GM19372 (cell line): ENCODE measurements at regions not wholly inside any gene's neighbourhood (a gene's known extent, or its start where the extent isn't known, plus 50 kb on each side); places are given as distances from the start of the nearest gene placed in this dataset.

ENCODE experiments used
- ATAC-seq: cut with Tn5 transposase; IDR thresholded peaks from one replicate; pipeline ENCODE4 v1.9.1; 2021; ENCODE audit warnings: mild to moderate bottlenecking, low read depth, moderate library complexity; ENCODE audit not compliant: unreplicated experiment

DNA sequence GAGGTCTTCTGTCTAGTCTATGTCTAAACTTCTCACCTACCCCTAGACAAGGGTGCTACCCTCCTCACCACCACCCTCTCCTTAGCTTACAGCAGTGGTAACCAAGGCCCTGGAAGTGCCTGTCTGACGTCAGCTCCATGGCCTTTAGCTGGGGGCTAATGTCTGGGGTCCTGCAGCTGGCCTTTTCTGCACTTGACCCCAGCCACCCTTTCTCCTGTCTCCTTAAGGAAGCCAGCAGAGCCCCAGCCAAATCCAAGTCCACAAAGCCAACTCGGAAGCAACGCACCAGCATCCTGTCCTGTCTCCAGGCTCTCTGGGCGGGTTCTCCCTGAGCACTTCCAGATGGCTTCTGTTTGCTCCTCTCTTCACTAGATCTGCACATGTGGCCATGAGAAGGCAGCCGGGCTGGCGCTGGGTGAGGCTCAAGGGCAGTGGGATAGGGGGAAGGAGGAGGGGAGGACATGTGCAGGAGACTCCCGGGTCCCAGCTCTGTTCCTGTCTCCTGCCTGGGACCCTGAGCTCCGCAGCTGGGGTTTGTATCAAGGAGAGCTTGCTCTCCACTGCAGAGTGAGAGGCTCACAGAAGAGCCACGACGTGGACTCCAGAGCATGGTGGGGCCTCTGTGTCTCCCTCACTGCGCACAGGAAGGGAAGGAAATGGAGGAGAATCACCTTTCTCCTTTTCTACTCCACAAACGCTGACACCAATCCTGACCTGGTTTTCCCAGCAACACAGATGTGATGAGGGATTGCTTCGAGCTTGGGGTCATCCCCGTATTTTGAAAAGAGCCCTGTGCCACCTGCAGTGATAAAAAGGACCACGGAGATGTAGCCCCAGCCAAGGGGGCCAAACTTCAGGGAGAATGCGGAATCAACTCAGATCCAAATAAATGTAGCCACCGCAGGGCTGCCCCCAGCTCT lies 204.2 kb downstream of the USP12 start:
- no peak for ATAC-seq

DNA sequence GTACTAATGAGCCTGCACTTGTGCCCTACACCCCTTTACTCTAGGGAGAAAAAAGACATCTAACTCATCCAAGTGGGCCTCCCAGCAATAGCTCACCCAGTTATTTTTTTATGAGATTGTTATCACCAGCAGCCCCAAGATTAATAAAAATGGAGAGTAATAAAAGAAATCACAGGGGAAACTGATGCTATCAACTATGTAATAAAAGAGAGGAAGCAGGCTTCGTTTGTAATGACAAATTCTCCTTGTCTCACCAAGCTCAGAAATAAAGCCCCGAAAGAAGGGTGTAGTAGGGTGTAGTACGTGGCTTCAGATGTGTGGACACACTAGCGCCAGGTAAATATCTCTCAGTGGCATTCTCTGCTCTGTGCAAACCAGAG lies 204.9 kb downstream of the USP12 start:
- ATAC-seq: no peak

DNA sequence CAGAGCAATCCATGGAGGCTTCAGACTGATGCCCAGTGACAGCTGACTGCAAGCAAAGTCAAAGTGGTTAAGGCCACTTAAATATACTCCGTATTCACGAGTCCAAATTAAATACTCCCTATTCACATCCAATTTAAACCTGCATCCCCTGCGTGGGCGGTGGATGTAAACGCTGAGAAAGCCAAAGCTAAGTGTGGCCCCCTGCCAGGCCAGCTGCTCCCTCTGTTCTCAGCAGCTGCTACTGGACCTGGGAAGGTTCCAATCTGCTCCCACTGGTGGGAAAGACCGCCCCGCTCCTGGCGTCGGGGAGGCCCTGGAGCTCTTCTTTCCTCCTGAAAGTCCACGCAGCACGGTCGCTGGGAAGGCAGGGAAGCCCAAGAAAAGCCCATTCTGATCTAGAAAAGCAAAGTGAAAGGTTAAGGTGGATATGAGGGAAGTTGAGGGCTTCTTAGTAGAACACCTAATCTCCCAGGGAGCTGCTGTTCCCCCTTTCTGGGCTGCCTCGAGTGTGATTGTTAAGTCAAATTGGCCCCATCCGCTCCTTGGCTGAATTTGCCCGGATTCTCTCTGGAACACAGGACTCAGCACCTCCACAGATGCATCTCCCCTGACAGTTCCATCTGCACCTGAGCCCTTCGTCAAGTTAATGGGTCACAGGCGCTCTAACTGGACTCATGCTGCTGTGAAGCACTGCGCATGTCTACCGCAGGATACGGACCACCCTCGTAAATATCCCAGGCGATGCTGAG lies 205.5 kb downstream of the USP12 start:
- ATAC-seq: no peak

- ATAC-seq: no peak
Observed at GRCh38 chr13:26964278-26965250, 204.0 kb upstream of the GPR12 start.

GRCh38 chr13:26962671-26963070 lies 202.1 kb upstream of the GPR12 start:
- no peak for ATAC-seq

DNA sequence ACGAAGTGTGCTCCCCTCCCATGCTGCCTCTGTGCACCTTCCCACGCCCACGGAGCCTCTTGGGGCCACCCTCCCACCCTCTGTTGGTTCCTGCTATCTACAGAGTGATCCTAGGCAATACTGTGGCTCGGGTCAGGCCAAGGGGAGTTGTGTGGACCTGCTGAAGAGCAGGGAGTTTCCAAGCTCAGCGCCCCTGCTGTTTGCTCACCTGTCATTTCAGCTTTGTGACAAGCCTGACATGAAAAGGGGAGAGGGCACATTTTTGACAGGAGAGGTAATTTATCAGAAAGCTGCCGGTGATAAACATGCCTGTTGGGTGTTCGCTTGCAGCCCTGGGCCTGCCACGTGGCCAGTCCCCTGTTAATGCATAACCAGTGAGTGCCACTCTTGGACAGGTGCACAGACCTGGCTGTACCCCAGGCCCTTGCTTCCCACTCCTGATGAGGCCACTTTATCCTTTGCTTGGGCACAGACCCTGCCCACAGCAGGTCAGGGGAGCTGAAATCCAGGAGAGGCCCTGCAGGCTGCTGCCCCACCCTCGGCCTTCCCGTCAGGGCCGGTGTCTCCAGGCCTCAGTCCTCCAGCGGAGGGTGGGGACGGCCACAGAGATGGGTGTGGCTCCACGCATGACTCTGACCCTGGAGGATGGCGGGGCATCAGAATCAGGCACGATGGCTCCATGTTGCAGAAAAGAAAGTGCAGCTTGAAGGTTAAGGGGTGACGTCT lies 201.5 kb upstream of the GPR12 start:
- no peak for ATAC-seq

GRCh38 chr13:26957182-26957581 lies 196.6 kb upstream of the GPR12 start:
- no peak for ATAC-seq

DNA sequence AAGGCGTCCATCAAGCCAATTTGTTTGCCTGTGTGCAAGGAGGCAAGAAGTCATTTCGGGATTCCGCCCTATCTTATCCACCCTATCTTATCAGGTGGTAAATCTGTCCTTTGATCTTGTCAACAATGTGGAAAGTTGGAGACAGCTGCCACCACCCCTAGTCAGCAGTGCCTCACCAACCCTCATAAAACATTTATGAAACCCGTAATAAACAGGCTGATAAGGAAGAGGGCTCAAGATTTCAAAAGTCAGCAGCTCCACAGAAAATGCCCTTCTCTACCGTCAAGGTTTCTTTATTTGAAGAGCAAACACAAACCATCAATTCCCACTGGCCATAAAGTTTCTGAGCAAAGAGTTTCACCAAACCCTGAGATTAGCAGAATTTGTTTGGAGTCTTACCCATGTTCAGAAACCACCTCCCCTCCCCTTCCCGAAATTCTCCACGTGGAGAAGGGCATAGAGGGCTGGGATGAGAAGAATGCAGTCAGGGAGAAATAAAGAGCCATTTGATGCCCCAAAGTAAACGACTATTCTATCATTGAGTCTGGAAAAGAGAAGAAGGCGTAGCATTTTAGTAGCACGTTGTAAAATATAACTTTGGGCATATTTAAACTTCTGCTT lies 196.0 kb upstream of the GPR12 start:
- no peak for ATAC-seq

- no peak for ATAC-seq
Observed at GRCh38 chr13:26954976-26955375, 194.4 kb upstream of the GPR12 start.

- ATAC-seq: no peak
Observed at GRCh38 chr13:26953291-26953690, 192.7 kb upstream of the GPR12 start.

DNA sequence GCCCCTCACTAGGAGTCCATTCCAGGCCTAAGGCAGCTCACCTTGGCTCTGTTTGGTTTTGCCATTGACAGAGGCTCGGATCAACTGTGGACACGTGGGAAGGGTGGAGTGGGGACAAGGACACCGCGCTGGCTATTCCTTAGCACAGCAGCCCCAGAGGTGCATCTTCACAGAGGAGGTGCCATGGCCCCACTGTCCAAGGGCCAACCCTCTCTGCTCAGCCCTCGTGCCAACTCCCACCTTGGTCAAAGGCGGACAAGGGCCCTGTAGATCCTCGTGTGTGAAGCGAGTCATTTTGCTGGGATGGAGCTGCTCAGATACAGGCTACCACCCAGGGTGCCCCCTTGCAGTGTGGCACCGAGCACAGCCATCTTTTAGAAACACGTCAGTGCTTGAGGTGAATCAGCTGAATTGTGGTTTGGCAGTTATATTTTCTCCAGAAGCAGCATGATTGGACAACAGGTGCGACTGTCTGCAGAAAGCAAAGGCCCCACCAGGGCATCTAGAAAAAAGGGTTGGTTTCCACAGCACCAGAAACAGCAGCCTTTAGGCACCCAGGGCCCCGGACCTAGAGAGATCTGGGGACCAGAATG lies 192.1 kb upstream of the GPR12 start:
- ATAC-seq: no peak

GRCh38 chr13:26951581-26952177 lies 191.1 kb upstream of the GPR12 start:
- ATAC-seq: no peak

DNA sequence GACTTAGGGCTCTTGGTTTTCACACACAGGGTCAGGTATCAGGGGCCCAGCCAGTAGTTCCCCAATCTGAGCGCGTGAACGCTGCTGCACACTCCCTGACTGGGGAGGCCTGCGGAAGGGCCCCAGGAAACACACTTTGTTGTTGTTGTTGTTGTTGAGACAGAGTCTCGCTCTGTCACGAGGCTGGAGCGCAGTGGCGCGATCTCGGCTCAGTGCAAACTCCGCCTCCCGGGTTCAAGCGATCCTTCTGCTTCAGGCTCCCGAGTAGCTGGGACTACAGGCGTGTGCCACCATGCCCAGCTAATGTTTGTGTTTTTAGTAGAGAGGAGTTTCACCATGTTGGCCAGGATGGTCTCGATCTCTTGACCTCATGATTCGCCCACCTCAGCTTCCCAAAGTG lies 190.4 kb upstream of the GPR12 start:
- no peak for ATAC-seq

DNA sequence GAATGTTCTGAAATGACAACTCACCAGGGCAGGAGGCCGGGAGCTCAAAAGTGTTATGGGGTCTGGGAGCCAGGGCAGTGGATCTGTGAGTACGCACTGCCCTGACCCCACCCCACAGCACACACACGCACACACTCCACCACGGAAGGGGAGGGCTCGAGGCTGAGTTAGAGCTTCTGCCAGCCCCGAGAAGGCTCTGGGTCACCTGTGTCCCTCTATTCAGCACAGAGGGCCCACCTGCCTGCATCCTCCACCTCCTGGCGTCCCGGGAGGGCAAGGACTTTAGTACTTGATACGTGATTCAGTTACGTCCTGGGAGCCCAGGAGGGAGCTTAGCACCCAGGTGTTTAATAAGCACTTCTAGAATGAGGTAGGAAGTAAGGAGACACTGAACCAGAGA lies 190.0 kb upstream of the GPR12 start:
- no peak for ATAC-seq

DNA sequence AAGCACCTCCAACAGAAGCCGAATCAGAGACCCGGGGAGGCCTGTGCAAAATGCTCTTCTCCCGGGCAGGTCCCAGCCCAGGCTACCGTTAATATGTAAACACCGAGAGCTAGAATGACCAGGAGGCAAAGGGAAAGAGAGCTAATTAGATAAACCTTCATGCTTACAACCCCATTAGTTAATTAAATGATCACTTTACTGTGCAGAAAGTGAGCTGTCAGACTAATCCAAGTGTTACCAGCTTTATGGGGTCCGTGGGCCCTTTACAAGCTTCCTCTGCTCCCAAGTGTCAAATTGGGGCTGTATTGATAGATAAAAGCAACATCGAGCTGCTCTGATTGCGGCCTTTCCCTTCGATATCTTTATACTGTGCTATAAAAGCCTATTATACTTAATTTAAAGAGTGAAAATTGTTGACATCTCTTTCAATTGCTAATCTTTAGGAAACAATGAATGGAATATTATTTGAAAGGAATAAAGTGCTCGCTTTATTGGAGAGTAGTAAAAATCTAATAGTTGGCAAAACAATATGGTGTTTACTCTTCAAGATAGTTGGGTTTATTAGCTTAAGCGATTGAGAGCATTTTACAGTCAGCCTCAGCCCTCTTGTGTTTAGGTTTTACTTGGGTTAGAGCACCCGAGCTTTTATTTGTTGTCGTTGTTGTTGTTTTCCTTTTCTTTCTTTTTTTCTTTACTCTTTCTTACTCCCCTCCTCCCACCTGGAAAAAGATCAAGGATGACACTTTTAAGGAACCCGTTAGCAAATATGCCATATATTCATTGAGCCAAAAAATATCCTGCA lies 189.3 kb upstream of the GPR12 start:
- ATAC-seq: no peak

DNA sequence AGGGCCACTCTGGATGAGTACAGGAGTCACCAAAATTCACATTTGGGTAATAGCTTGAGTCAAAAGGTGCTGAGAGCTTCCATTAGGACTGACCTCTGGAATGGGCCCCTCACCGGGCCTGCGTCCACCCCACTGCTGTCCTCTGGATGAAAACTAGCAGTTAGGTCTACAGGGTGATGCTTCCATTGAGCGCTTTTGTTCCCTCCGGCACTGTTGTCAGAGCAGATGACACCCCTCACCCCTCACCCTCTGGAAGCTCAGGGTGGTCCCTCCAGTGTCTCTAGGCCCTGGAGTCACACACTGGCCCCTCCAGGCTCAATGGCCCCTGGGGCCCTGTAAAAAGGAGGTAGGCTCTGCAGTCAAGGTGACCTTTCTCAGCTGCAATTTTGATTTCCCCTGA lies 187.8 kb upstream of the GPR12 start:
- no peak for ATAC-seq

DNA sequence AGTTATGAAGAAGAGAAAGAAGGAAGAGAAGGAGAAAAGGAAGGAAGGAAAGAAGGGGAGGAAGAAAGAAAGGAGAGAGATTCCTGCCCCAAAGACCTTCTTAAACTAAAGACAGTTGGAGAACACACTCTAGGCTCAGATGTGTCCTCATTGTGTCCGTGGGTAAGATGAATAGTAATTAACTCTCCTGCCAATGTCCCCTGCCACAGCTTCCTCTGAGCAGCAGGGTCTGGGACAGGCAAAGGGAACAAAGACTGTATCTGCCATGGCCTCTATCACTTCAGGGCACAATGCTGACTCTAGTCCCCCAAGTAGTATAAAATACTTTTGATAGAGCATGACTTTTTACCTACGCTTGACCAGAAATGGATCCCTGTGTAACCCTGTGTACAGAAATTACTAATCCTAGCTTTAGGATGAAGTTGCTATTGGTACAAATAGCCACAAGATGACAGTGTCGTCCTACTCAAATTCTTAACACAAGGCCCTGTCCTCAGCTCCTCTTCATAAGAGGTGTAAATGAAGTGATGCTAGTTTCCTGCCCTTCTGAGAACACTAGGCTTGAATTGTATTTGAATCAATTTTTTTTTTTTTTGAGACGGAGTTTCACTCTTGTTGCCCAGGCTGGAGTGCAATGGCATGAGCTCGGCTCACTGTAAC lies 186.2 kb upstream of the GPR12 start:
- no peak for ATAC-seq

- ATAC-seq: no peak
Observed at GRCh38 chr13:26943748-26944147, 183.2 kb upstream of the GPR12 start.
